ENCODE measurements at regions not wholly inside any gene's neighbourhood (a gene's known extent, or its start where the extent isn't known, plus 50 kb on each side); places are given as distances from the start of the nearest gene placed in this dataset.

GRCh38 chr12:129964826-129965457, 61.1 kb upstream of the TMEM132D start (continued):
- no peak for TF ChIP-seq JUN (IDR thresholded peaks at IDR 0.05; ENCODE audit: low read depth, low read length)
- TF ChIP-seq SP2 (IDR thresholded peaks at IDR 0.05; ENCODE audit: low read length), result no peak

Measured in H1 (cell line).